Gastroesophageal sphincter (tissue), 4 donors: ENCODE measurements at regions not wholly inside any gene's neighbourhood (a gene's known extent, or its start where the extent isn't known, plus 50 kb on each side); places are given as distances from the start of the nearest gene placed in this dataset.

Experiments used
- ATAC-seq: fragments of 150-250 bp; one replicate; pipeline ENCODE4 v1.9.1; 2016; ENCODE audit warnings: mild to moderate bottlenecking, moderate library complexity
- H3K27ac ChIP-seq, 4 donors: fragments of 200-600 bp; sonication (generic) in 3 of 4; 1 replicate in 3 of 4; 2 replicates in 1 of 4; pipeline ENCODE4 v1.5.1; 2016 to 2019
- H3K27me3 ChIP-seq: fragments of 200-600 bp; sonication (generic); one replicate; pipeline ENCODE4 v1.5.1; 2019
- H3K36me3 ChIP-seq, 2 donors: fragments of 200-600 bp; sonication (generic); one replicate each; pipeline ENCODE4 v1.5.1; 2019; ENCODE audit warnings: control low read depth in 1 of 2
- H3K4me1 ChIP-seq, 3 donors: fragments of 200-600 bp; sonication (generic); 1 replicate in 2 of 3; 2 replicates in 1 of 3; pipeline ENCODE4 v1.5.1; 2016 to 2019; ENCODE audit warnings: control low read depth in 2 of 3
- H3K4me3 ChIP-seq, 2 donors: fragments of 200-600 bp; sonication (generic); one replicate each; pipeline ENCODE4 v1.5.1; 2019; ENCODE audit warnings: mild to moderate bottlenecking in 1 of 2, moderate library complexity in 1 of 2
- H3K9me3 ChIP-seq, 3 donors: fragments of 200-600 bp; sonication (generic); one replicate each; pipeline ENCODE4 v1.5.1; 2017 to 2019; ENCODE audit warnings: control low read depth in 2 of 3
- EP300 ChIP-seq: sonication (generic); formaldehyde crosslinking; IDR thresholded peaks from one replicate; pipeline ENCODE4 v1.6.1; 2017; ENCODE audit warnings: antibody characterized with exemption, mild to moderate bottlenecking
- POLR2A ChIP-seq, 2 donors: fragments of 450-650 bp; IDR thresholded peaks; one replicate each; pipeline ENCODE4 v1.6.1; 2017; ENCODE audit warnings: antibody characterized with exemption in 2 of 2, mild to moderate bottlenecking in 2 of 2, moderate library complexity in 1 of 2
- POLR2AphosphoS5 ChIP-seq: sonication (generic); formaldehyde crosslinking; IDR thresholded peaks from one replicate; pipeline ENCODE4 v1.6.1; 2017; ENCODE audit warnings: antibody characterized with exemption
- WGBS, 2 donors: methylation state at CpG; one replicate each; pipeline ENCODE4 v1.1.5; 2018; ENCODE audit warnings: low coverage in 1 of 2; 5-methylcytosine and 5-hydroxymethylcytosine counted together
- TF ChIP-seq, protein P1 (sequence below), 4 experiments: fragments of 200-600 bp in 2 of 4; fragments of 450-650 bp in 2 of 4; sonication (generic) in 1 of 4; IDR thresholded peaks; one replicate each; pipeline ENCODE4 v1.5.1; 2017 to 2019; ENCODE audit warnings: antibody characterized with exemption in 4 of 4, mild to moderate bottlenecking in 2 of 4, moderate library complexity in 2 of 4

GRCh38 chr12:124383028-124383427, 88.1 kb downstream of the RFLNA start:
- H3K36me3 ChIP-seq, result peaks cover 0 to 49% of the 10 kb centered on the region in 2 donors
- H3K27me3 ChIP-seq, result no peaks in the 10 kb centered on the region
- no peak overlapping the region for H3K4me3 ChIP-seq
- TF ChIP-seq POLR2AphosphoS5 (no peak), EP300 (no peak), POLR2A (IDR thresholded peaks at IDR 0.05) (no peak)
- TF ChIP-seq, protein P1, sequence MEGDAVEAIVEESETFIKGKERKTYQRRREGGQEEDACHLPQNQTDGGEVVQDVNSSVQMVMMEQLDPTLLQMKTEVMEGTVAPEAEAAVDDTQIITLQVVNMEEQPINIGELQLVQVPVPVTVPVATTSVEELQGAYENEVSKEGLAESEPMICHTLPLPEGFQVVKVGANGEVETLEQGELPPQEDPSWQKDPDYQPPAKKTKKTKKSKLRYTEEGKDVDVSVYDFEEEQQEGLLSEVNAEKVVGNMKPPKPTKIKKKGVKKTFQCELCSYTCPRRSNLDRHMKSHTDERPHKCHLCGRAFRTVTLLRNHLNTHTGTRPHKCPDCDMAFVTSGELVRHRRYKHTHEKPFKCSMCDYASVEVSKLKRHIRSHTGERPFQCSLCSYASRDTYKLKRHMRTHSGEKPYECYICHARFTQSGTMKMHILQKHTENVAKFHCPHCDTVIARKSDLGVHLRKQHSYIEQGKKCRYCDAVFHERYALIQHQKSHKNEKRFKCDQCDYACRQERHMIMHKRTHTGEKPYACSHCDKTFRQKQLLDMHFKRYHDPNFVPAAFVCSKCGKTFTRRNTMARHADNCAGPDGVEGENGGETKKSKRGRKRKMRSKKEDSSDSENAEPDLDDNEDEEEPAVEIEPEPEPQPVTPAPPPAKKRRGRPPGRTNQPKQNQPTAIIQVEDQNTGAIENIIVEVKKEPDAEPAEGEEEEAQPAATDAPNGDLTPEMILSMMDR (IDR thresholded peaks at IDR 0.05), result no peak
- no peaks in the 10 kb centered on the region for H3K9me3 ChIP-seq
- ATAC-seq, result no peak
- 100% methylated on average over 1 of the region's 10 CpGs; no CpG with 5 or more reads in 1 of the 2 donors for WGBS, 2 donors
- peaks cover 11 to 100% (median 66%) of the 10 kb centered on the region in 3 donors for H3K4me1 ChIP-seq
- H3K27ac ChIP-seq, result peak overlapping the region in 3 of 4 donors; percentile 91 to 98 (median 93)

DNA sequence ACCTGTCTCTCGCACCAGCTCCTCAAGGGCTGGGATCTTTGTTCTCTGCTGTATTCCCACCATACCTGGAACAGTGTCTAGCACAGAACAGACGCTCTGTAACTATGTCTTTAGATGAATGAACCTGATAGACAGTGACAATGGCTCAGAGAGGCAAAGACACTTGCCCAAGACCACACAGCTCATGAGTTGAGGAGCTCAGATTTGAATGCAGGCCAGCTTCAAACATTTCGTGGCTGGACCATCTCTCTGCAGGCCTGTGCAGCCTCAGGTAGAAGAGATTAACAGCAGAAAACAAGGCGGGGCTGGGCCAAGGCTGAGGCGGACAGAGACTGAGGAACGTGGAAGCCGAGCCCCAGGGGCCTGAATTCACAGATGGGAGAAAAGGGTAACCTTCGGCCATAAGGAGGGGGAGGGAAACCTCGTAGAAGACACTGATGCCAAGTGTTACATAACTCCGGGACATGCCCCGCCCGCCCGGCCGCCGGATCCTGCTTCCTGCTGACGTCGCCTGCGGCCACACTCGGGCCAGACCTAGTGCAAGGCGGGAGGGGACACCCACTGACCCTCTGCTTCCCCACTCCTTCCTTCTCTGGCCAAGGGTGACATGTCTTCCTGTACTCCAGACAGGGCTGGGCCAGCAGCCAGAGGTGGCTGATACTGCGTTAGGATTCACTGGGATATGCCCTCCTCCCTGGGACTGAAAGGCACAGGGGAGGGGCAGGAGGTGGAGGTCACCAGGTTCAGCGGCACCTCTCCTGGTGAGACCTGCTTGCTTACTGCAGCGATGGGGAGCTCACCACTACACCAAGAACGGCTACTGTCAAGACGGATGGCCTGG, 86.8 kb downstream of the RFLNA start:
- peaks cover 7 to 93% (median 53%) of the 10 kb centered on the region in 3 donors for H3K4me1 ChIP-seq
- ATAC-seq, result peak; percentile 80
- H3K36me3 ChIP-seq, result peaks cover 0 to 63% of the 10 kb centered on the region in 2 donors
- H3K27ac ChIP-seq, result peak overlapping the region; percentile 84 to 98 (median 92)
- TF ChIP-seq POLR2AphosphoS5 (peak; percentile 94), EP300 (peak; percentile 73), POLR2A (IDR thresholded peaks at IDR 0.05) (no peak)
- TF ChIP-seq, protein P1 (IDR thresholded peaks at IDR 0.05), result no peak
- no peak overlapping the region for H3K4me3 ChIP-seq
- 0 to 13% methylated on average over 1 to 18 of the region's 25 CpGs for WGBS, 2 donors
- no peaks in the 10 kb centered on the region for H3K9me3 ChIP-seq
- no peaks in the 10 kb centered on the region for H3K27me3 ChIP-seq

GRCh38 chr12:124380796-124381455, 86.0 kb downstream of the RFLNA start:
- Histone ChIP-seq H3K36me3 (peaks cover 0 to 68% of the 10 kb centered on the region in 2 donors), H3K9me3 (no peaks in the 10 kb centered on the region), H3K27ac (peak overlapping the region; percentile 84 to 98 (median 92)), H3K27me3 (no peaks in the 10 kb centered on the region), H3K4me1 (peaks cover 7 to 93% (median 45%) of the 10 kb centered on the region in 3 donors), H3K4me3 (no peak overlapping the region)
- no peak for TF ChIP-seq POLR2A (IDR thresholded peaks at IDR 0.05)
- TF ChIP-seq EP300, result no peak
- TF ChIP-seq POLR2AphosphoS5, result no peak
- TF ChIP-seq, protein P1 (IDR thresholded peaks at IDR 0.05), result no peak
- WGBS, 2 donors, result 57 to 58% methylated on average over 6 to 7 of the region's 8 CpGs
- ATAC-seq, result no peak

GRCh38 chr12:124379938-124380754, 85.3 kb downstream of the RFLNA start:
- 33% methylated on average over 3 of the region's 31 CpGs; no CpG with 5 or more reads in 1 of the 2 donors for WGBS, 2 donors
- H3K4me1 ChIP-seq, result peaks cover 7 to 86% (median 41%) of the 10 kb centered on the region in 3 donors
- TF ChIP-seq, protein P1 (IDR thresholded peaks at IDR 0.05), result peak in 3 of 4 experiments; percentile 73 to 84 (median 79)
- TF ChIP-seq EP300 (no peak), POLR2AphosphoS5 (peak; percentile 84), POLR2A (IDR thresholded peaks at IDR 0.05) (no peak)
- ATAC-seq, result peak; percentile 76
- H3K27me3 ChIP-seq, result no peaks in the 10 kb centered on the region
- H3K4me3 ChIP-seq, result peak overlapping the region in 1 of 2 donors; percentile 7
- peaks cover 0 to 68% of the 10 kb centered on the region in 2 donors for H3K36me3 ChIP-seq
- H3K9me3 ChIP-seq, result no peaks in the 10 kb centered on the region
- peak overlapping the region; percentile 84 to 98 (median 92) for H3K27ac ChIP-seq
